Stomach (tissue), 4 donors: ENCODE measurements at regions not wholly inside any gene's neighbourhood (a gene's known extent, or its start where the extent isn't known, plus 50 kb on each side); places are given as distances from the start of the nearest gene placed in this dataset.
"Not testable (repeated sequence)": the region's sequence is repeated elsewhere in the genome, so short reads cannot be mapped to it uniquely, and the experiment has no call there.

Experiments used
- CTCF ChIP-seq, 7 experiments: fragments of 450-650 bp in 4 of 7; fragments of 200-600 bp in 3 of 7; sonication (generic) in 3 of 7; IDR thresholded peaks; one replicate each; pipeline ENCODE4 v1.5.1; 2016 to 2019; ENCODE audit warnings: antibody characterized with exemption in 7 of 7, control low read depth in 2 of 7, mild to moderate bottlenecking in 1 of 7
- EP300 ChIP-seq: sonication (generic); formaldehyde crosslinking; IDR thresholded peaks from one replicate; pipeline ENCODE4 v1.6.1; 2017; ENCODE audit warnings: antibody characterized with exemption
- POLR2AphosphoS5 ChIP-seq, 3 donors: sonication (generic); formaldehyde crosslinking; IDR thresholded peaks; one replicate each; pipeline ENCODE4 v1.6.1; 2016; ENCODE audit warnings: antibody characterized with exemption in 3 of 3

- TF ChIP-seq CTCF (IDR thresholded peaks at IDR 0.05); EP300; POLR2AphosphoS5 (IDR thresholded peaks at IDR 0.05): not testable (repeated sequence)
Observed at GRCh38 chr6:8920244-8920643, 484.9 kb upstream of the SLC35B3 start.
